SJSA1 (cell line): ENCODE measurements at regions not wholly inside any gene's neighbourhood (a gene's known extent, or its start where the extent isn't known, plus 50 kb on each side); places are given as distances from the start of the nearest gene placed in this dataset.
A peak's percentile ranks its signal among the peaks of the same experiment; 100 is the strongest.

Experiments
- DNase-seq, 2 experiments: peaks; one replicate each; pipeline ENCODE4 v3.0.0-alpha.2; 2015 to 2020; ENCODE audit warnings: low spot score in 2 of 2, low read depth in 1 of 2
- H3K27ac ChIP-seq: fragments of 250-450 bp; sonication (Bioruptor Pico); 2 replicates; pipeline ENCODE4 v1.5.1; 2020; ENCODE audit warnings: mild to moderate bottlenecking, moderate library complexity
- H3K27me3 ChIP-seq: fragments of 250-450 bp; sonication (Bioruptor Pico); replicated peaks from 2 replicates; pipeline ENCODE4 v1.5.1; 2020; ENCODE audit warnings: mild to moderate bottlenecking, moderate library complexity
- H3K36me3 ChIP-seq: fragments of 250-450 bp; sonication (Bioruptor Pico); 2 replicates; pipeline ENCODE4 v1.5.1; 2020; ENCODE audit warnings: mild to moderate bottlenecking
- H3K4me1 ChIP-seq: fragments of 250-450 bp; sonication (Bioruptor Pico); replicated peaks from 2 replicates; pipeline ENCODE4 v1.6.1; 2021; ENCODE audit warnings: mild to moderate bottlenecking
- H3K4me3 ChIP-seq: fragments of 250-450 bp; sonication (Bioruptor Pico); 2 replicates; pipeline ENCODE4 v1.5.1; 2020; ENCODE audit warnings: mild to moderate bottlenecking
- H3K9me3 ChIP-seq: fragments of 250-450 bp; sonication (Bioruptor Pico); replicated peaks from 2 replicates; pipeline ENCODE4 v1.5.1; 2020; ENCODE audit warnings: mild to moderate bottlenecking

- no peaks in the 10 kb centered on the region for H3K27me3 ChIP-seq
- peak in 1 of 2 experiments; percentile 91 for DNase-seq
- peaks cover 17% of the 10 kb centered on the region for H3K4me1 ChIP-seq
- H3K4me3 ChIP-seq: peak overlapping the region; percentile 27
- H3K27ac ChIP-seq: peak overlapping the region; percentile 95
- H3K9me3 ChIP-seq: no peaks in the 10 kb centered on the region
- H3K36me3 ChIP-seq: no peaks in the 10 kb centered on the region
Measured at GRCh38 chr5:90020575-90021538, 388.7 kb downstream of the CETN3 start.

GRCh38 chr5:90017239-90017638, 392.3 kb downstream of the CETN3 start:
- Histone ChIP-seq H3K27ac (no peak overlapping the region), H3K4me1 (peaks cover 24% of the 10 kb centered on the region), H3K4me3 (no peak overlapping the region), H3K36me3 (no peaks in the 10 kb centered on the region), H3K9me3 (no peaks in the 10 kb centered on the region), H3K27me3 (no peaks in the 10 kb centered on the region)
- no peak for DNase-seq

GRCh38 chr5:90015584-90016018, 394.0 kb downstream of the CETN3 start:
- Histone ChIP-seq H3K4me1 (peaks cover 19% of the 10 kb centered on the region), H3K9me3 (no peaks in the 10 kb centered on the region), H3K27me3 (no peaks in the 10 kb centered on the region), H3K36me3 (no peaks in the 10 kb centered on the region), H3K4me3 (no peak overlapping the region), H3K27ac (peak overlapping the region; percentile 45)
- peak in 1 of 2 experiments; percentile 64 for DNase-seq

GRCh38 chr5:90014420-90014819, 395.1 kb downstream of the CETN3 start:
- no peaks in the 10 kb centered on the region for H3K9me3 ChIP-seq
- H3K4me3 ChIP-seq: no peak overlapping the region
- H3K27ac ChIP-seq: no peak overlapping the region
- H3K27me3 ChIP-seq: no peaks in the 10 kb centered on the region
- H3K4me1 ChIP-seq: peaks cover 14% of the 10 kb centered on the region
- DNase-seq: no peak
- H3K36me3 ChIP-seq: no peaks in the 10 kb centered on the region

- Histone ChIP-seq H3K27ac (no peak overlapping the region), H3K27me3 (no peaks in the 10 kb centered on the region)
Measured at GRCh38 chr5:90000351-90000750, 409.2 kb downstream of the CETN3 start.

GRCh38 chr5:89998519-89999305, 410.8 kb downstream of the CETN3 start:
- no peak for DNase-seq
- no peaks in the 10 kb centered on the region for H3K4me1 ChIP-seq
- no peak overlapping the region for H3K4me3 ChIP-seq

More at GRCh38 chr5:90000351-90000750, 409.2 kb downstream of the CETN3 start:
- H3K4me1 ChIP-seq: no peaks in the 10 kb centered on the region
- H3K9me3 ChIP-seq: no peaks in the 10 kb centered on the region
- H3K4me3 ChIP-seq: no peak overlapping the region
- no peak for DNase-seq
- no peaks in the 10 kb centered on the region for H3K36me3 ChIP-seq

GRCh38 chr5:89996890-89997289, 412.7 kb downstream of the CETN3 start:
- Histone ChIP-seq H3K4me1 (no peaks in the 10 kb centered on the region), H3K9me3 (no peaks in the 10 kb centered on the region), H3K27ac (no peak overlapping the region), H3K36me3 (no peaks in the 10 kb centered on the region), H3K4me3 (no peak overlapping the region), H3K27me3 (no peaks in the 10 kb centered on the region)
- DNase-seq: no peak

More at GRCh38 chr5:89998519-89999305, 410.8 kb downstream of the CETN3 start:
- Histone ChIP-seq H3K27me3 (no peaks in the 10 kb centered on the region), H3K9me3 (no peaks in the 10 kb centered on the region), H3K36me3 (no peaks in the 10 kb centered on the region), H3K27ac (no peak overlapping the region)

- no peak overlapping the region for H3K27ac ChIP-seq
- no peaks in the 10 kb centered on the region for H3K4me1 ChIP-seq
- no peak overlapping the region for H3K4me3 ChIP-seq
- no peaks in the 10 kb centered on the region for H3K36me3 ChIP-seq
- no peaks in the 10 kb centered on the region for H3K9me3 ChIP-seq
- H3K27me3 ChIP-seq: no peaks in the 10 kb centered on the region
- no peak for DNase-seq
Measured at GRCh38 chr5:89996335-89996734, 413.2 kb downstream of the CETN3 start.

- H3K27me3 ChIP-seq: no peaks in the 10 kb centered on the region
- no peaks in the 10 kb centered on the region for H3K9me3 ChIP-seq
- no peak overlapping the region for H3K4me3 ChIP-seq
- H3K36me3 ChIP-seq: no peaks in the 10 kb centered on the region
- H3K27ac ChIP-seq: no peak overlapping the region
- peaks cover 2% of the 10 kb centered on the region; the same call in 1 of the 2 replicates for H3K4me1 ChIP-seq
- DNase-seq: no peak
Measured at GRCh38 chr5:89994266-89994665, 415.3 kb downstream of the CETN3 start.

- Histone ChIP-seq H3K27me3 (no peaks in the 10 kb centered on the region), H3K4me1 (peaks cover 4% of the 10 kb centered on the region; the same call in 1 of the 2 replicates), H3K9me3 (no peaks in the 10 kb centered on the region), H3K36me3 (no peaks in the 10 kb centered on the region), H3K4me3 (no peak overlapping the region), H3K27ac (no peak overlapping the region)
- DNase-seq: no peak
Measured at GRCh38 chr5:89992201-89992600, 417.4 kb downstream of the CETN3 start.

GRCh38 chr5:89991592-89991991, 418.0 kb downstream of the CETN3 start:
- Histone ChIP-seq H3K4me1 (peaks cover 4% of the 10 kb centered on the region; the same call in 1 of the 2 replicates), H3K36me3 (no peaks in the 10 kb centered on the region), H3K27ac (no peak overlapping the region), H3K9me3 (no peaks in the 10 kb centered on the region), H3K4me3 (no peak overlapping the region), H3K27me3 (no peaks in the 10 kb centered on the region)
- no peak for DNase-seq

- no peak for DNase-seq
- Histone ChIP-seq H3K9me3 (no peaks in the 10 kb centered on the region), H3K27me3 (no peaks in the 10 kb centered on the region), H3K27ac (no peak overlapping the region), H3K36me3 (no peaks in the 10 kb centered on the region), H3K4me1 (peaks cover 4% of the 10 kb centered on the region; the same call in 1 of the 2 replicates), H3K4me3 (no peak overlapping the region)
Measured at GRCh38 chr5:89989776-89990175, 419.8 kb downstream of the CETN3 start.

GRCh38 chr5:89988998-89989655, 420.4 kb downstream of the CETN3 start:
- H3K4me3 ChIP-seq: no peak overlapping the region
- H3K4me1 ChIP-seq: peaks cover 4% of the 10 kb centered on the region; the same call in 1 of the 2 replicates
- no peak for DNase-seq
- H3K27me3 ChIP-seq: no peaks in the 10 kb centered on the region
- no peaks in the 10 kb centered on the region for H3K36me3 ChIP-seq
- no peak overlapping the region for H3K27ac ChIP-seq
- no peaks in the 10 kb centered on the region for H3K9me3 ChIP-seq
